ENCODE measurements at regions not wholly inside any gene's neighbourhood (a gene's known extent, or its start where the extent isn't known, plus 50 kb on each side); places are given as distances from the start of the nearest gene placed in this dataset.

DNA sequence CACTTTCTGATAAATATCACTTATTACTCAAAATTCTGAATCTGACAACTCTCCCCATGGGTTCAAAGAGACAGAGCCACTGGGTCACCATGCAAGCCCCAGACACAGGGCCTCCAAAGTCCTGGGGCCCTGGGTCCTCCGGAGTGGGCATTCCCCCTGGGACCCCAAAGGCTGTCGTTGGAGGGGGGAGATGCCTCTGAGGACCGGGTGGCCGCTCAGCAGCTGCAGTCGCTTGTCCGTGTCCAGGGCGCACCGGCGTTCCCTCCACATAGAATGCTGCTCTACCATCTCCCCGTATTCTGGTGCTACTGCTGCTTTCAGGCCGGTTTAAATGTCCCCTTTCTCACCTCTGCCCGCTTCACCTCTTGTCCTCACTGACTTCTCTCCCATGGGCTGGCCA, 246.1 kb downstream of the TEX29 start:
- Histone ChIP-seq H3K36me3 (no peaks in the 10 kb centered on the region), H3K4me3 (no peak overlapping the region), H3K4me1 (no peaks in the 10 kb centered on the region), H3K27me3 (peaks cover 0 to 17% (median 0%) of the 10 kb centered on the region in 9 donors), H3K9me3 (peaks cover 0 to 7% (median 0%) of the 10 kb centered on the region in 12 donors), H3K27ac (no peak overlapping the region)
- intact Hi-C loops (cut with DNase I): no loop called here
- WGBS, 4 donors: 85 to 89% (median 87%) methylated on average over 11 to 12 of the region's 12 CpGs
- ATAC-seq: no peak
- TF ChIP-seq, protein P1, sequence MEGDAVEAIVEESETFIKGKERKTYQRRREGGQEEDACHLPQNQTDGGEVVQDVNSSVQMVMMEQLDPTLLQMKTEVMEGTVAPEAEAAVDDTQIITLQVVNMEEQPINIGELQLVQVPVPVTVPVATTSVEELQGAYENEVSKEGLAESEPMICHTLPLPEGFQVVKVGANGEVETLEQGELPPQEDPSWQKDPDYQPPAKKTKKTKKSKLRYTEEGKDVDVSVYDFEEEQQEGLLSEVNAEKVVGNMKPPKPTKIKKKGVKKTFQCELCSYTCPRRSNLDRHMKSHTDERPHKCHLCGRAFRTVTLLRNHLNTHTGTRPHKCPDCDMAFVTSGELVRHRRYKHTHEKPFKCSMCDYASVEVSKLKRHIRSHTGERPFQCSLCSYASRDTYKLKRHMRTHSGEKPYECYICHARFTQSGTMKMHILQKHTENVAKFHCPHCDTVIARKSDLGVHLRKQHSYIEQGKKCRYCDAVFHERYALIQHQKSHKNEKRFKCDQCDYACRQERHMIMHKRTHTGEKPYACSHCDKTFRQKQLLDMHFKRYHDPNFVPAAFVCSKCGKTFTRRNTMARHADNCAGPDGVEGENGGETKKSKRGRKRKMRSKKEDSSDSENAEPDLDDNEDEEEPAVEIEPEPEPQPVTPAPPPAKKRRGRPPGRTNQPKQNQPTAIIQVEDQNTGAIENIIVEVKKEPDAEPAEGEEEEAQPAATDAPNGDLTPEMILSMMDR (IDR thresholded peaks at IDR 0.05): no peak
- TF ChIP-seq POLR2A (IDR thresholded peaks at IDR 0.05): no peak
- no peak for DNase-seq

GRCh38 chr13:111567637-111568036, 247.2 kb downstream of the TEX29 start:
- Histone ChIP-seq H3K36me3 (no peaks in the 10 kb centered on the region), H3K27me3 (peaks cover 0 to 12% (median 0%) of the 10 kb centered on the region in 9 donors), H3K4me3 (no peak overlapping the region), H3K9me3 (peaks cover 0 to 9% (median 0%) of the 10 kb centered on the region in 12 donors), H3K4me1 (no peaks in the 10 kb centered on the region), H3K27ac (no peak overlapping the region)
- DNase-seq: no peak
- WGBS, 4 donors: 77 to 86% (median 83%) methylated on average over 15 to 16 of the region's 16 CpGs
- intact Hi-C loops (cut with DNase I): no loop called here
- no peak for ATAC-seq
- TF ChIP-seq POLR2A (IDR thresholded peaks at IDR 0.05): no peak
- TF ChIP-seq, protein P1 (IDR thresholded peaks at IDR 0.05): no peak

- ATAC-seq (no peak), DNase-seq (no peak)
- Histone ChIP-seq H3K27ac (no peak overlapping the region), H3K36me3 (no peaks in the 10 kb centered on the region), H3K27me3 (peaks cover 0 to 12% (median 0%) of the 10 kb centered on the region in 9 donors), H3K9me3 (peaks cover 0 to 13% (median 0%) of the 10 kb centered on the region in 12 donors), H3K4me1 (no peaks in the 10 kb centered on the region), H3K4me3 (no peak overlapping the region)
- TF ChIP-seq, protein P1 (IDR thresholded peaks at IDR 0.05): no peak
- TF ChIP-seq POLR2A (IDR thresholded peaks at IDR 0.05): no peak
- 64 to 74% (median 65%) methylated on average over 8 of the region's 8 CpGs for WGBS, 4 donors
- intact Hi-C loops (cut with DNase I): no loop called here
Observed at GRCh38 chr13:111568290-111568689, 247.8 kb downstream of the TEX29 start.

DNA sequence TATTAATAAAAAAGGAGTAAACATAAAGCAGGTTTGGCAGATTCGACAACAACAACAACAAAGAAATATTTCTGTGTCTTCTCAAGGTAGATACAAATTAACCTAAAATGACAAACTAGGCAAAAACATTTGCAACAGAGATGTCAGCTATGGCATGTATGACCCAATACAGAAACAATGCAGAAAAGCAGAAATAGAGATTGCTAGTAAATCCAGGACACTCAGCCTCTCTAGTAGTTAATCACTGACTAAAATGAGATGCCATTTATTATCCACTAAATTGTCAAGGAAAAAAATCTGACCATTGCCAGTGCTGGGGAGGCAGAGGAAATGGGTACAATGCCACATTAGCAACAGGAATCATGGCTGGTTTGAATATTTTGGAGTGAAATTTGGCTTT, 250.5 kb downstream of the TEX29 start:
- ATAC-seq: no peak
- intact Hi-C loops (cut with DNase I): no loop called here
- H3K36me3 ChIP-seq: no peaks in the 10 kb centered on the region
- 83 to 91% (median 87%) methylated on average over 1 of the region's 1 CpG for WGBS, 4 donors
- H3K4me1 ChIP-seq: no peaks in the 10 kb centered on the region
- H3K4me3 ChIP-seq: no peak overlapping the region
- H3K27me3 ChIP-seq: peaks cover 0 to 5% (median 0%) of the 10 kb centered on the region in 9 donors
- TF ChIP-seq, protein P1 (IDR thresholded peaks at IDR 0.05): no peak
- TF ChIP-seq POLR2A (IDR thresholded peaks at IDR 0.05): no peak
- no peak for DNase-seq
- peaks cover 0 to 24% (median 5%) of the 10 kb centered on the region in 12 donors for H3K9me3 ChIP-seq
- no peak overlapping the region for H3K27ac ChIP-seq
